ENCODE measurements at regions not wholly inside any gene's neighbourhood (a gene's known extent, or its start where the extent isn't known, plus 50 kb on each side); places are given as distances from the start of the nearest gene placed in this dataset.

GRCh38 chr7:156554488-156554887 lies 86.1 kb upstream of the RNF32 start:
- no peaks in the 10 kb centered on the region for H3K27me3 ChIP-seq (ENCODE audit: control insufficient read depth, insufficient read depth, low read length)
- ATAC-seq (no peak), DNase-seq (no peak)
- H3K36me3 Mint-ChIP-seq = no peaks in the 10 kb centered on the region
- peaks cover 3% of the 10 kb centered on the region in 2 donors for H3K27me3 Mint-ChIP-seq (ENCODE audit: low read depth in 2 of 2)
- no peak overlapping the region for H3K27ac ChIP-seq (ENCODE audit: low read length)
- H3K4me3 ChIP-seq (ENCODE audit: low read length) = no peak overlapping the region
- no peaks in the 10 kb centered on the region for H3K36me3 ChIP-seq (ENCODE audit: control insufficient read depth, insufficient read depth, low read length)
- 89% methylated on average over 7 of the region's 8 CpGs for WGBS (ENCODE audit: insufficient coverage)
- no peaks in the 10 kb centered on the region for H3K4me1 Mint-ChIP-seq
- H3K4me3 Mint-ChIP-seq = no peak overlapping the region
- intact Hi-C loops (cut with micrococcal nuclease) = no loop called here
- no peaks in the 10 kb centered on the region for H3K4me1 ChIP-seq (ENCODE audit: control insufficient read depth, insufficient read depth, low read length)
- H3K9me3 Mint-ChIP-seq = no peaks in the 10 kb centered on the region
- H3K27ac Mint-ChIP-seq = no peak overlapping the region
- no peak for TF ChIP-seq CTCF (IDR thresholded peaks at IDR 0.05)
- H3K9me3 ChIP-seq (ENCODE audit: control insufficient read depth, insufficient read depth, low read length) = no peaks in the 10 kb centered on the region

- ATAC-seq (no peak), DNase-seq (no peak)
- WGBS (ENCODE audit: insufficient coverage) = 95% methylated on average over 8 of the region's 9 CpGs
- Mint-ChIP-seq H3K27ac (no peak overlapping the region), H3K4me1 (no peaks in the 10 kb centered on the region), H3K27me3 (ENCODE audit: low read depth in 2 of 2) (peaks cover 6 to 7% of the 10 kb centered on the region in 2 donors), H3K4me3 (no peak overlapping the region), H3K36me3 (no peaks in the 10 kb centered on the region), H3K9me3 (peaks cover 0 to 2% of the 10 kb centered on the region in 2 donors)
- no peaks in the 10 kb centered on the region for H3K9me3 ChIP-seq (ENCODE audit: control insufficient read depth, insufficient read depth, low read length)
- no peak overlapping the region for H3K4me3 ChIP-seq (ENCODE audit: low read length)
- TF ChIP-seq CTCF (IDR thresholded peaks at IDR 0.05) = no peak
- no peaks in the 10 kb centered on the region for H3K27me3 ChIP-seq (ENCODE audit: control insufficient read depth, insufficient read depth, low read length)
- intact Hi-C loops (cut with micrococcal nuclease) = no loop called here
- H3K36me3 ChIP-seq (ENCODE audit: control insufficient read depth, insufficient read depth, low read length) = no peaks in the 10 kb centered on the region
- no peaks in the 10 kb centered on the region for H3K4me1 ChIP-seq (ENCODE audit: control insufficient read depth, insufficient read depth, low read length)
- no peak overlapping the region for H3K27ac ChIP-seq (ENCODE audit: low read length)
Observed at GRCh38 chr7:156549636-156550035, 90.9 kb upstream of the RNF32 start.

GRCh38 chr7:156547884-156548561 lies 92.6 kb upstream of the RNF32 start:
- Histone ChIP-seq H3K4me3 (ENCODE audit: low read length) (no peak overlapping the region), H3K4me1 (ENCODE audit: control insufficient read depth, insufficient read depth, low read length) (no peaks in the 10 kb centered on the region), H3K36me3 (ENCODE audit: control insufficient read depth, insufficient read depth, low read length) (no peaks in the 10 kb centered on the region), H3K27ac (ENCODE audit: low read length) (no peak overlapping the region), H3K27me3 (ENCODE audit: control insufficient read depth, insufficient read depth, low read length) (no peaks in the 10 kb centered on the region), H3K9me3 (ENCODE audit: control insufficient read depth, insufficient read depth, low read length) (no peaks in the 10 kb centered on the region)
- Mint-ChIP-seq H3K27me3 (ENCODE audit: low read depth in 2 of 2) (peaks cover 6 to 7% of the 10 kb centered on the region in 2 donors), H3K4me1 (no peaks in the 10 kb centered on the region), H3K9me3 (peaks cover 0 to 2% of the 10 kb centered on the region in 2 donors), H3K4me3 (no peak overlapping the region), H3K27ac (no peak overlapping the region), H3K36me3 (no peaks in the 10 kb centered on the region)
- intact Hi-C loops (cut with micrococcal nuclease) = no loop called here
- 53% methylated on average over 20 of the region's 20 CpGs for WGBS (ENCODE audit: insufficient coverage)
- no peak for ATAC-seq
- DNase-seq = no peak
- TF ChIP-seq CTCF (IDR thresholded peaks at IDR 0.05) = no peak

- H3K4me1 ChIP-seq (ENCODE audit: control insufficient read depth, insufficient read depth, low read length) = no peaks in the 10 kb centered on the region
- DNase-seq = no peak
- no peak for ATAC-seq
- H3K9me3 Mint-ChIP-seq = peaks cover 0 to 2% of the 10 kb centered on the region in 2 donors
- H3K4me3 Mint-ChIP-seq = no peak overlapping the region
- WGBS (ENCODE audit: insufficient coverage) = 75% methylated on average over 9 of the region's 9 CpGs
- H3K4me3 ChIP-seq (ENCODE audit: low read length) = no peak overlapping the region
- no peaks in the 10 kb centered on the region for H3K4me1 Mint-ChIP-seq
- no peak overlapping the region for H3K27ac Mint-ChIP-seq
- H3K27me3 ChIP-seq (ENCODE audit: control insufficient read depth, insufficient read depth, low read length) = no peaks in the 10 kb centered on the region
- H3K9me3 ChIP-seq (ENCODE audit: control insufficient read depth, insufficient read depth, low read length) = no peaks in the 10 kb centered on the region
- no peaks in the 10 kb centered on the region for H3K36me3 ChIP-seq (ENCODE audit: control insufficient read depth, insufficient read depth, low read length)
- H3K36me3 Mint-ChIP-seq = no peaks in the 10 kb centered on the region
- no peak for TF ChIP-seq CTCF (IDR thresholded peaks at IDR 0.05)
- H3K27me3 Mint-ChIP-seq (ENCODE audit: low read depth in 2 of 2) = peaks cover 4 to 7% of the 10 kb centered on the region in 2 donors
- no peak overlapping the region for H3K27ac ChIP-seq (ENCODE audit: low read length)
- intact Hi-C loops (cut with micrococcal nuclease) = no loop called here
Observed at GRCh38 chr7:156545979-156546378, 94.6 kb upstream of the RNF32 start.

Measured in natural killer cell (primary cell).